ENCODE measurements at regions not wholly inside any gene's neighbourhood (a gene's known extent, or its start where the extent isn't known, plus 50 kb on each side); places are given as distances from the start of the nearest gene placed in this dataset.

DNA sequence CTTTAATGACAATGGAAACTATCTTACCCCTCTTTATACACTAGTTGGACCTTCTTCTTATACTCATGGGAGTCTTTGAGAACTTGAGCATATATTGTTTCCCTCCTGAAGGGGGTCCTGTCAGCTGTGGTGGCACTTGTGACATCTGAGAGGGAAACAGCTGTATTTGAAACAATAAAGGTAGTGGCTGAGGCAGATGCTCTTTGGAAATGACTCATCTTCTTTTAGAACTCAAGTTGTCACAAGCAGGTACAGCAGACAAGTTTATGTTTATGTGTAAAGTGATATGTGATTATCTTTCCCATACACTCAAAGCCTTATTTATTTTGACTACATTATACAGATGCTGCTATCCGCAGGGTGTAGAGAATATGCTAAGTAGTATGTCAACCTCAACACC, 220.0 kb upstream of the GRM7 start:
- H3K27ac ChIP-seq: no peak overlapping the region
- no peak for TF ChIP-seq ZFX (IDR thresholded peaks at IDR 0.05)
- TF ChIP-seq, protein P1, sequence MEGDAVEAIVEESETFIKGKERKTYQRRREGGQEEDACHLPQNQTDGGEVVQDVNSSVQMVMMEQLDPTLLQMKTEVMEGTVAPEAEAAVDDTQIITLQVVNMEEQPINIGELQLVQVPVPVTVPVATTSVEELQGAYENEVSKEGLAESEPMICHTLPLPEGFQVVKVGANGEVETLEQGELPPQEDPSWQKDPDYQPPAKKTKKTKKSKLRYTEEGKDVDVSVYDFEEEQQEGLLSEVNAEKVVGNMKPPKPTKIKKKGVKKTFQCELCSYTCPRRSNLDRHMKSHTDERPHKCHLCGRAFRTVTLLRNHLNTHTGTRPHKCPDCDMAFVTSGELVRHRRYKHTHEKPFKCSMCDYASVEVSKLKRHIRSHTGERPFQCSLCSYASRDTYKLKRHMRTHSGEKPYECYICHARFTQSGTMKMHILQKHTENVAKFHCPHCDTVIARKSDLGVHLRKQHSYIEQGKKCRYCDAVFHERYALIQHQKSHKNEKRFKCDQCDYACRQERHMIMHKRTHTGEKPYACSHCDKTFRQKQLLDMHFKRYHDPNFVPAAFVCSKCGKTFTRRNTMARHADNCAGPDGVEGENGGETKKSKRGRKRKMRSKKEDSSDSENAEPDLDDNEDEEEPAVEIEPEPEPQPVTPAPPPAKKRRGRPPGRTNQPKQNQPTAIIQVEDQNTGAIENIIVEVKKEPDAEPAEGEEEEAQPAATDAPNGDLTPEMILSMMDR (conservative IDR thresholded peaks at IDR 0.05): no peak

DNA sequence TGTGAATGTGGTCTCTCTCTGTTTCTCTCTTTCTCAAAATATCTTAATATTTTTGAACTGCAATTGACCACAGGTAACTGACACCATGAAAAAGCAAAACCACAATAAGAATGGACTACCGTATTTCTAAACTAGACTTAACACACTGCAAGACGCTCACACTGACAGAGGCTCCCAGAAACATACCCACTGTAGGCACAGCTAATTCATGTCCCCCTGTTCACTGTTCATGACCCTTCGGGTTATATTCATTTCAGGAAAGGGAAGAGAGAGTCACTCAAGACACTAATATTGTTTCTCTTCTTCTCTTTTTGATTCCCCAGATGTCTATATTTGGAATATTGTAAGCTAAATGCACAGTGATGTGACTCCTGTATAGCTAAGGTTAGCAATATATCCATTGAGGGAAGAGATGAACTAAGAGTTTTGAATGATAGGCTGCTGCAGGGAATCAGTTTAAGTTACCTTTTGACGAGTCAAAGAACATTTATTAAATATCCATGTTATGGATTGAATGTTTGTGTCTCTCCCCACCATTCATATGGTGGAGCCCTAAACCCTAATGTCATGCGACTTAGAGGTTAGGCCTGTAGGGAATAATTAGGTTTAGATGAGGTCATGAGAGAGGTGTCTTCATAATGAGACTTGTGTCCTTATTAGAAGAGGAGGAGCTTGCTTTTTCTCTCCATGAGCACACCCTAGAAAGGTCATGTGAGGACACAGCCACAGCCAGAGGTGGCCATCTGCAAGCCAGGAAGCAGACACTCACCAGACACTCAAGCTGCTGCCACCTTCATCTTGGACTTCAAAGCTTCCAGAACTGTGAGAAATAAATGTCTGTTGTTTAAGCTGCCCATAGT, 216.6 kb upstream of the GRM7 start:
- H3K27ac ChIP-seq: no peak overlapping the region
- no peak for TF ChIP-seq ZFX (IDR thresholded peaks at IDR 0.05)
- TF ChIP-seq, protein P1 (conservative IDR thresholded peaks at IDR 0.05): no peak

DNA sequence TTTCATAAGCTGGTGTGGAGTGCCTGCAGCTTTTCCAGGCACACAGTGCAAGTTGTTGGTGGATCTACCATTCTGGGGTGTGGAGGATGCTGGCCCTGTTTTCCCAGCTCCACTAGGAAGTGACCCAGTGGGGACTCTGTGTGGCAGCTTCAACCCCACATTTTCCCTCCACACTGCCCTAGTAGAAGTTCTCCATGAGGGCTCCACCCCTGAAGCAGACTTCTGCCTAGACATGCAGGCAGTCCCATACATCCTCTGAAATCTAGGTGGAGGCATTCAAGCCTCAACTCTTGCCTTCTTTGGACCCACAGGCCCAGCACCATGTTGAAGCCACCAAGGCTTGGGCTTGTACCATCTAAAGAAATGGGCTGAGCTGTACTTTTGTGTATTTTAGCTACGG, 206.2 kb upstream of the GRM7 start:
- no peak overlapping the region for H3K27ac ChIP-seq
- TF ChIP-seq ZFX (IDR thresholded peaks at IDR 0.05): no peak
- TF ChIP-seq, protein P1 (conservative IDR thresholded peaks at IDR 0.05): no peak

DNA sequence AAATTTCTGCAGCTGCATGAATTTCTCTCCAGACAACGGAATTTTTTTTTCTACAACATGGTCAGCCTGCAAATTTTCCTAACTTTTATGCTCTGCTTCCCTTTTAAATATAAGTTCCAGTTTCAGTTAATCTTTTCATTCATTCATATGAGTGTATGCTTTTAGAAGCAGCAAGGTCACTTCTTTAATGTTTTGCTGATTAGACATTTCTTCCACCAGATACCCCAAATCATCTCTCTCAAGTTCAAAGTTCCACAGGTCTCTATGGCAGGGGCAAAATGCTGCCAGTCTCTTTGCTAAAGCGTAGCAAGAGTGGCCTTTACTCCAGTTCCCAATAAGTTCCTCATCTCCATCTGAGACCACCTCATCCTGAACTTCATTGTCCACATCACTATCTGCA, 205.6 kb upstream of the GRM7 start:
- H3K27ac ChIP-seq: no peak overlapping the region
- TF ChIP-seq, protein P1 (conservative IDR thresholded peaks at IDR 0.05): no peak
- no peak for TF ChIP-seq ZFX (IDR thresholded peaks at IDR 0.05)

DNA sequence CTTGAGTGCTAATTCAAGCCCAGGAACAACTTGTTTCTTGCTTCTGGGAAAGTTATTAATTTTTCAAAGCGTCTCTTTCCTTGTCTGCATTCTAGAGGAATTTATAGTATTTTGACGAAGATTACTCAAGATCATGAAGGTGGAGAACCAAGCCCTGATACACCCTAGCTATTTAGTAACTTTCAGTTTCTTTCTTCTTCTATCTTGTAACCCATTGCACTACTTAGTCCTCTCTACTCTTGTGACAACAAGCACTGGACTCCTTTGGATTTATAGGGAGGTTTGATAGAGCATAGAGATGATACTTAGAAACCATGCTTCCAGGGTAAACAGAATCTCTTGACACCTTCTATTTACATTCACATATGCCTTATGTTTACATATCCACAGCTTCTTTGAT, 203.3 kb upstream of the GRM7 start:
- H3K27ac ChIP-seq: no peak overlapping the region
- TF ChIP-seq, protein P1 (conservative IDR thresholded peaks at IDR 0.05): no peak
- TF ChIP-seq ZFX (IDR thresholded peaks at IDR 0.05): no peak

DNA sequence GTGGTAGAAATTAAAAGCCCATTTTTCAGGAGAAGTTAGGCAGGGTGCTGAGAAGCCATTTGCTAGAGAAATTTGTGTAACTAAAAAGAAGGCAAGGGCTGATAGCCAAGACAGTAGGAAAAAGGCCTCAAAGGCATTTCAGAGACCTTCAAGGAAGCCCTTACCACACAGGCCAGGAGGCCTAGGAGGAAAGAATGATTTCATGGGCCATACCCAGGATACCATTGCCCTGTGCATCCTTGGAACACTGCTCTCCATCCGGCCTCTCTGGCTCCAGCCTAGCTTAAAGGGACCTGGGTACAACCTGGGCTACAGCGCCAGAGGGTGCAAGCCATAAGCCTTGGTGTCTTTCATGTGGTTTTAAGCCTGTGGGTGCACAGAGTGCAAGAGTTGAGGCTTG, 193.6 kb upstream of the GRM7 start:
- TF ChIP-seq, protein P1 (conservative IDR thresholded peaks at IDR 0.05): no peak
- no peak overlapping the region for H3K27ac ChIP-seq

DNA sequence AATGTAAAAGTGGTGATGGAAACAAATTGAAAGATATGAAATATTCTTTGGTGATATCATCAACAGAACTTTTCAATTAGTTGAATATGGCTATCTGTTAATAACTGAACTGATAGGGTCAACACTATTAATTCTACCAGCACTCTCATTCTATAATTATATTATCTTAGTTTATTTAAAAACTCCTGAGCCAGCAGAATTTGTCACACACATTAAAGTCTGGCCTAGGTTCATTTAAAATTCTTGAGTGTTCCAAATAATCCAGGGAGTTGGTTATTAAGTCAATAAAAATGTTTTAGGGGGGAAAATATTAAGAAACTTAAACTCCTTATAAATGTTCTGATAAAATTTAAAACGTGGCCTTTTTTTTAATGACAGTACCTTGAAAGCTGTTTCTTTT, 189.6 kb upstream of the GRM7 start:
- H3K27ac ChIP-seq: no peak overlapping the region
- no peak for TF ChIP-seq ZFX (IDR thresholded peaks at IDR 0.05)
- TF ChIP-seq, protein P1 (conservative IDR thresholded peaks at IDR 0.05): no peak
